Skeletal muscle tissue (tissue), 3 donors: ENCODE measurements at regions not wholly inside any gene's neighbourhood (a gene's known extent, or its start where the extent isn't known, plus 50 kb on each side); places are given as distances from the start of the nearest gene placed in this dataset.

Experiments used
- H3K27ac ChIP-seq: one replicate; pipeline ENCODE4 v1.7.0; 2013; ENCODE audit warnings: mild to moderate bottlenecking, low read depth, low read length, inconsistent platforms
- H3K27me3 ChIP-seq, 3 donors: one replicate each; pipeline ENCODE4 v1.7.0; 2013; ENCODE audit warnings: low read length in 3 of 3; ENCODE audit not compliant: control insufficient read depth in 3 of 3, insufficient read depth in 3 of 3
- H3K36me3 ChIP-seq, 3 donors: one replicate each; pipeline ENCODE4 v1.7.0; 2013; ENCODE audit warnings: low read length in 3 of 3; ENCODE audit not compliant: control insufficient read depth in 3 of 3, insufficient read depth in 3 of 3
- H3K4me1 ChIP-seq, 3 donors: one replicate each; pipeline ENCODE4 v1.7.0; 2013; ENCODE audit warnings: low read length in 3 of 3, mild to moderate bottlenecking in 3 of 3; ENCODE audit not compliant: control insufficient read depth in 3 of 3, insufficient read depth in 3 of 3
- H3K4me3 ChIP-seq, 3 donors: one replicate each; pipeline ENCODE4 v1.7.0; 2013; ENCODE audit warnings: low read length in 3 of 3
- H3K9ac ChIP-seq, 3 donors: one replicate each; pipeline ENCODE4 v1.7.0; 2013; ENCODE audit warnings: low read length in 3 of 3, mild to moderate bottlenecking in 3 of 3, moderate library complexity in 2 of 3, low read depth in 1 of 3
- H3K9me3 ChIP-seq, 3 donors: one replicate each; pipeline ENCODE4 v1.7.0; 2013; ENCODE audit warnings: low read length in 3 of 3; ENCODE audit not compliant: control insufficient read depth in 3 of 3
- donor health status: Osteomylitis.

DNA sequence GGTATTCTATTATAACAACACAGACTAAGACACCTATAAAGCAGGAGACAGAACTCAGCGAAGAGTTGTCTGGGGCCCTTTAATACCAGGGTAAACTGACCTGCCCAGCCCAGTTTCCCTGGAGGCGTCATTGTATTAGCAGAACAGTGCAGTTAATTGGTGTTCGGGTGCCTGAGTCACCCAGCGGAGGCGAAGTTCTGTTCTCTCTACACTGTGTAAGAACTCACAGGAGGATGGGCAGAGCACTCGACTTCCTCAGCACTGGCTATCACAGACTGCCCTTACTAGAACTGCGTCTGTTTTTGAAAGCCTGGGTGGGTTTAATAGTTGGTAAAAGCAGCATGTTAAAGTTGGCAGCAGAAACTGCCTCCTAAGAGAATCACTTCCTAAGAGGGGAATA, 106.5 kb upstream of the ATP8B1 start:
- no peaks in the 10 kb centered on the region for H3K4me1 ChIP-seq

DNA sequence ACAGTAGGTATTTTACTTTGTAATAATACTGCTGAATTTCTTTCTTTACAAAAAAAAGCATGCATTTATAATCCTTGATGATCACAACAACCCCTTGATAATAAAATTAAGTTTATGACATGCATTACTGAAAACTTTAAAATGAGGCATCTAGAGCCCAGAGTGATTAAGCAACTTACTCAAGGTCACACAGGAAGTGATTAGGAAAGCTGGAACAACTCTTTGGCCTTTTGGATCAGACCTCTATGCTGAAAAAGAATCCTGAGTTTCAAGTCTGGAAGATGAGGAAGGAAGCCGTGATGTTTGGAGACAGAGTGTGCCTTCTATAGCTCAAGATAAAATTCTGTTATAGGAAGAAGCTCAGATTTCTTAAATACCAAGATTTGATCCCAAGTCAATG, 105.0 kb upstream of the ATP8B1 start:
- Histone ChIP-seq H3K36me3 (no peaks in the 10 kb centered on the region), H3K27me3 (peaks cover 0 to 6% (median 6%) of the 10 kb centered on the region in 3 donors), H3K9ac (no peak overlapping the region)

More for the DNA sequence above, 106.5 kb upstream of the ATP8B1 start:
- Histone ChIP-seq H3K4me3 (no peak overlapping the region), H3K27ac (no peak overlapping the region), H3K9me3 (peaks cover 0 to 2% (median 0%) of the 10 kb centered on the region in 3 donors), H3K36me3 (no peaks in the 10 kb centered on the region), H3K9ac (no peak overlapping the region), H3K27me3 (peaks cover 0 to 6% (median 6%) of the 10 kb centered on the region in 3 donors)

DNA sequence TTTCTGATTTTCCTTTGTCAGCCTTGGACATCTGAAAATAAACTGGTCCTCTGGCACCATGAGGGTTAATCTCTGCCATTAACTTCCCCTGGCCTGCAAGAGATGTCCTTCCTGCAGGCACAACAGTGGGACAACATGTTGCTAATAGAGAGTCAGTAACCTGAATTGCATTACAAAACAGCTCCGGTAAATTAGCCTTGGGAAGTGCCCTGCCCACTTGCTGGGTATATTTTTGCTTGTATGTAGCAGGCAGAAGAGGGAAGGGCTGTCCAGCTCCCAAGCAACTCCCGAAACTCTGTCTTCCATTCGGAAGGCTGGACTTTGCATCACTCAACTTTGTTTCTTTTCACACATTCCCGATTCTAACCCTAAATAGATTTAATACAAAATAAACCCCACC, 104.4 kb upstream of the ATP8B1 start:
- H3K9ac ChIP-seq, result no peak overlapping the region
- H3K4me3 ChIP-seq, result no peak overlapping the region
- no peaks in the 10 kb centered on the region for H3K36me3 ChIP-seq
- H3K27ac ChIP-seq, result no peak overlapping the region
- H3K4me1 ChIP-seq, result no peaks in the 10 kb centered on the region
- H3K27me3 ChIP-seq, result peaks cover 0 to 6% (median 6%) of the 10 kb centered on the region in 3 donors
- peaks cover 0 to 2% (median 0%) of the 10 kb centered on the region in 3 donors for H3K9me3 ChIP-seq

More for the DNA sequence above, 105.0 kb upstream of the ATP8B1 start:
- Histone ChIP-seq H3K9me3 (peaks cover 0 to 2% (median 0%) of the 10 kb centered on the region in 3 donors), H3K27ac (no peak overlapping the region), H3K4me1 (no peaks in the 10 kb centered on the region), H3K4me3 (no peak overlapping the region)

DNA sequence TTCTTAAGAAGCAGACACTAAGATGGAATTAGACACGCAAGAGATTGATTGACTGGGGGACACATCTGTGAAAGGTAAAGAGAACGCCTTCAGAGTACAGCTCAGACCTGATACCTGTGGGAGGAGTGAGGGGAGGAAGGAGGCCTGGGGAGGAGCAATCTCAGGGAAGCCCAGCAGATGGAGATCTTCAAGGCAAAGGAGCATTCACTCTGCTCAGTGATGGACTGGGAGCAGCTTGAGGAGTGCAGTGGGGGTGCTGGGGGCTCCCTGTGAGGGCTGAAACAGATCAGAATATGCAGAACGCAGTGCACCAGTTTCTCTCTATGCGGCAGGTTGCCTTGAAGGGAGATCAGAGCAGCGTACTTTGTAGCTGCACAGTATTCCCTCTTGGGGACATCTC, 103.7 kb upstream of the ATP8B1 start:
- no peaks in the 10 kb centered on the region for H3K36me3 ChIP-seq
- peaks cover 0 to 6% (median 6%) of the 10 kb centered on the region in 3 donors for H3K27me3 ChIP-seq
- no peaks in the 10 kb centered on the region for H3K4me1 ChIP-seq
- H3K4me3 ChIP-seq, result no peak overlapping the region
- H3K27ac ChIP-seq, result no peak overlapping the region
- peaks cover 0 to 2% (median 0%) of the 10 kb centered on the region in 3 donors for H3K9me3 ChIP-seq
- no peak overlapping the region for H3K9ac ChIP-seq

DNA sequence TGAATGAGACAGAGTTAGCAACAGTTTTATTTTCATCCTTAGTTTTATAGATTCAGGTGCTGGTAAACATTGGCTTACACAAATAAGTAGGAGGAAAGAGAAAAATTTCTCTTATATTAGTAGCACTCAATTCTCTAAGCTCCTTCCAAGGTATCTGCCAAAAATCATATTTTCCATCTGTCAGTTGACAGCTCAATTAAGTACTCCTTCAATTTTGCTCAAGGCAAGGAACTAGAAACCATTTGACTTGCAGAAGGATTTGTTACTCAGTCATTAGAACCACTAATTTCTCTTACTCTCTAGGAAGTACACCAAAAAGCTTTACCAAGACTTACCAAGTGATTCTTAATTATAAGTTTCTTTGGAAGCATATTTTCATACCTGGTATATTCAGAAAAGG, 101.4 kb upstream of the ATP8B1 start:
- Histone ChIP-seq H3K9me3 (peaks cover 0 to 2% (median 0%) of the 10 kb centered on the region in 3 donors), H3K27me3 (peaks cover 0 to 6% (median 6%) of the 10 kb centered on the region in 3 donors), H3K36me3 (no peaks in the 10 kb centered on the region), H3K4me3 (no peak overlapping the region), H3K27ac (no peak overlapping the region), H3K9ac (no peak overlapping the region), H3K4me1 (no peaks in the 10 kb centered on the region)

DNA sequence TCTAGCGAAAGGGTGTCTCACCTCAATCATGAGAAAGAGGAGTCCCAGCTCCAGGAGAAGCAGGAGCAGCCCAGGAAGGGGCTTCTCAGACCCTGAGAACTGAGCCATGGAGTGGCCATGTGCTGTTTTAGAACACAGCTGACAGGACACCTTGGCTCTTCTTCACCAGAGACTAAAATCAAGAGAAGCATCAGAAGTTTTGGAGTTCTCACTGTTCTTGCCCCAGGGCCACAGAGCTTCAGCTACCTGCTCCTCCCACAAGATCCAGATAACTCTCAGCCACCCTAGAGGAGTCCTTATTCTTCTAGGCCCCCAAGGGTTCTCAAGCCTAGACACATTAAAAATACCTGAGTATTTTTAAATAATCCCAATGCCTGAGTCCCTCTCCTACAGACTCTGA, 99.6 kb upstream of the ATP8B1 start:
- no peak overlapping the region for H3K9ac ChIP-seq
- H3K9me3 ChIP-seq, result peaks cover 0 to 2% (median 0%) of the 10 kb centered on the region in 3 donors
- peaks cover 0 to 6% (median 6%) of the 10 kb centered on the region in 3 donors for H3K27me3 ChIP-seq
- no peaks in the 10 kb centered on the region for H3K4me1 ChIP-seq
- no peaks in the 10 kb centered on the region for H3K36me3 ChIP-seq
- H3K27ac ChIP-seq, result no peak overlapping the region
- H3K4me3 ChIP-seq, result no peak overlapping the region

DNA sequence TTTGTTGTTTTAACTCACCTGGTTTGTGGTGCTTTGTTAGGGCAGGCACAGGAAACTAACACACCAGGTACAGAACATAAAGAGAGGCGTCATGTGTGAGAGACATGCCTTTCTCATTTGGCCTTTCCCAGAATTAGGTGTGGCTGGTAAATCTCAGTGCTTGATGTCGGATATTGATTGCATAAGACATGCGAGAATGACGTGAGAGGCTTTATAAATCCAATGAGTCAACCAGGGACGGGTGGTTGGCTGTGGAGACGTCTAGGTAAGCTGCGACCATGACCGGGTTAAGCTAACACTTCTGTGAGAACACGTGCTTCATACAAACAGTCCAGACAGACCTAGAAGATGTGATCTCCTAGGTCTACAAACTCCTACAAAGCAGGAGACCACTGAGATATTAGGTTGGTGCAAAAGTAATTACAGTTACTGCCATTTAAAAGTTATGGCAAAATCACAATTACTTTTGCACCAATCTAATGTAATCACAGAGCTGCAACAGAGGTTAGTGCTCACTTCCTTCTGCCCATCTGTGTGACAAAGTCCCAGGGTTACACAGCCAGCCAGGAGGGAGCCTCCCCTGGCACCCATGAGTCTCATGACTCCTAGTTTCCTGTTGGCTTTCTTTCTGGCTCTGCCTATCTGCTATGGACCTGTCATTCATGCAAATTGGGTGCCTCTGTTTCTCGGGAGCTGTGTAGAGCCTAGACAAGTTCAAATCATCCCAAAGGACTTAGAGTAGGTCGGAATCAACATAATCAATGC, 98.9 kb upstream of the ATP8B1 start:
- peaks cover 0 to 2% (median 0%) of the 10 kb centered on the region in 3 donors for H3K9me3 ChIP-seq
- H3K9ac ChIP-seq, result no peak overlapping the region
- no peak overlapping the region for H3K27ac ChIP-seq
- H3K4me1 ChIP-seq, result no peaks in the 10 kb centered on the region
- H3K36me3 ChIP-seq, result no peaks in the 10 kb centered on the region
- no peak overlapping the region for H3K4me3 ChIP-seq
- H3K27me3 ChIP-seq, result peaks cover 0 to 6% (median 6%) of the 10 kb centered on the region in 3 donors

DNA sequence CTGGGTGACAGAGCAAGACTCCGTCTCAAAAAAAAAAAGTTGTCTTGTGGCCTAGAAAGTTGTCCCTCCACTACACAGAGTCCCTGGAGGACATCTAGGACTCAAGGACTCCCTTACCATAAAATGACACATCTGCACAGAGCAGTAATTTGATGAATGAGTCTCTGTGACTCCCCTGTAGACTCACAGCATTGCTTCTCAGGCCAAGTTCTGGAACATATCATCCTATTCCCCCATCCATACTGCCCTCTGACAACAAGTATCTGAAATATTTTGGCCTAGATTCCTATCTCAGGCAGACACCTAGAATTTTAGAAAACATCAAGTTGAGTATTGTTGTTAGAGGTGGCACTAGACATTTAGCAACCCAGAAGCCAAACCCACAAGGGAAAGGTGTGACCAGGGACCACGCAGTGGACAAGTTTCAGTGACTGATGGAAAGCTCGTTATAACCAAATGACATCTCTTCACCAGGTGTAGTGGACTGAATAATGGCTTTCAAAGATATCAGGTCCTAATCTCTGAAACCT, 97.9 kb upstream of the ATP8B1 start:
- Histone ChIP-seq H3K4me3 (no peak overlapping the region), H3K27me3 (peaks cover 0 to 4% (median 3%) of the 10 kb centered on the region in 3 donors), H3K27ac (no peak overlapping the region), H3K4me1 (no peaks in the 10 kb centered on the region), H3K9ac (no peak overlapping the region), H3K36me3 (no peaks in the 10 kb centered on the region), H3K9me3 (peaks cover 0 to 1% (median 0%) of the 10 kb centered on the region in 3 donors)

DNA sequence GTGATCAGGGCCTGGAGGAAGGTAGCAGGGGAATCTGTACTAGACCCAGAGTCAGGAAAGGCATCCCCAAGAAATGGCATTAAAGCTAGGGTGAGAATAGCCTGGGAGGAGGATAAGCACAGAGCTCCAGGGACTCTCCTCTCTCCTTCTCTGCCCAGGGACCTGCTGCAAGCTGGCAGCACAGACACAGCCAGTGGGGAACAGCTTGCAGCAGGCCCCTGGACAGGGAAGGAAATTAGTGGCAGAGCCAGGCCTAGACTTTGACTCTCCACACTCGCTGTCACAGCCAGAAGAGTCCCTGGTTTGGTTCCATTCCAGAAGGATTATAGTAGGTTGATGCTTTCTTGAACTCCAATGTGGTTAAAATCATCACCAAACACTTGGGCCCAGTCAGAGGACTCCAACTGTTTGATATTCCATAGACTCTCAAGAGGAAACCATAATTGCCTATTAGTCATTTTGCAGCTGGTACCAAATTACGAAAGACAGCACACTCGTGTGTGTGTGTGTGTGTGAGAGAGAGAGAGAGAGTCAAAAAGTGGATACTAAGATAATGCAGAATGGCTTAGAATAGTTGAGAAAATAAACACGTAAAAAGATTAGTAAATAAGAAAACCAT, 95.5 kb upstream of the ATP8B1 start:
- no peaks in the 10 kb centered on the region for H3K36me3 ChIP-seq
- H3K27me3 ChIP-seq, result no peaks in the 10 kb centered on the region
- H3K4me3 ChIP-seq, result no peak overlapping the region
- no peak overlapping the region for H3K27ac ChIP-seq
- H3K9me3 ChIP-seq, result no peaks in the 10 kb centered on the region
- no peak overlapping the region for H3K9ac ChIP-seq
- H3K4me1 ChIP-seq, result no peaks in the 10 kb centered on the region

DNA sequence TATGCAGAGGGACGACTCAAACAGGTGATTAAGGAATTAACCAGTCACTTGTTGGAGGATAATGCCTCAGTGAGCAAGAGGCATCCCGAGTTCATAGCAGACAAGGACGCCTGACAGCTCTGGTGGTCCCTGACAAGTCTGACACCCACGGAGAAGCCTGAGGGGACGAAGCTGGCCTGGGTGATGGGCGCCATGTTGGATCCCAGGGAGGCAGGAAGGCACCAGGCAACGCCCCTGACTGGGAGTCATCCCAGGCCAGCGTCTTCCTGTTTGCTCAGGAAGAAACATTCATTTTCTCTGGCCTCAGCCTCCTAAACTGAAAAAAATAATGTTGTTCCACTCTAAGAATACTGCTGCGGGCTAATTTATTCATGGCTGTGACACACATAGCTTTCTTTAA, 92.1 kb upstream of the ATP8B1 start:
- H3K36me3 ChIP-seq, result no peaks in the 10 kb centered on the region

More for the DNA sequence above, 92.1 kb upstream of the ATP8B1 start:
- Histone ChIP-seq H3K27me3 (no peaks in the 10 kb centered on the region), H3K4me1 (no peaks in the 10 kb centered on the region), H3K27ac (no peak overlapping the region), H3K9me3 (no peaks in the 10 kb centered on the region), H3K9ac (no peak overlapping the region), H3K4me3 (no peak overlapping the region)
